ENCODE measurements at regions not wholly inside any gene's neighbourhood (a gene's known extent, or its start where the extent isn't known, plus 50 kb on each side); places are given as distances from the start of the nearest gene placed in this dataset.

DNA sequence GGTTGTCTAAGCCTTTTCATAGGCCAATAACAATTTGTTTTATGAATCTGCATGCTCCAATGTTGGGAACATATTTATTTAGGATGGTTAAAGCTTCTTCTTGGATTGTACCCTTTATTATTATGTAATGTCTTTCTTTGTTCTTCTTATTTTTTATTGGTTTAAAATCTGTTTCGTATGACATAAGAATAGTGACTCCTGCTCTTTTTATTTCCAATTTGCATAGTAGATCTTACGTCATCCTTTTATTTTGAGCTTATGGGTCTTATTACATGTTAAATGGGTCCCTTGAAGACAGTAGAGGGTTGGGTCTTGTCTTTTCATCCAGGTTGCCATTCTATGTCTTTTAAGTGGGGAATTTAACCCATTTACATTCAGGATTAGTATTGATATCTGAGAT, 561.9 kb upstream of the GHITM start:
- no peak for DNase-seq (ENCODE audit: extremely low spot score)
- CTCF ChIA-PET: interaction anchor here (0.8 kb wide), 1 partner anchor 10 kb away, joined by 4 read pairs; no protein-coding TSS in a partner anchor
- POLR2A ChIA-PET: no interaction called here
- no peak for TF ChIP-seq CTCF (IDR thresholded peaks at IDR 0.05; ENCODE audit: control extremely low read depth, extremely low read depth, low read depth, missing control alignments)

DNA sequence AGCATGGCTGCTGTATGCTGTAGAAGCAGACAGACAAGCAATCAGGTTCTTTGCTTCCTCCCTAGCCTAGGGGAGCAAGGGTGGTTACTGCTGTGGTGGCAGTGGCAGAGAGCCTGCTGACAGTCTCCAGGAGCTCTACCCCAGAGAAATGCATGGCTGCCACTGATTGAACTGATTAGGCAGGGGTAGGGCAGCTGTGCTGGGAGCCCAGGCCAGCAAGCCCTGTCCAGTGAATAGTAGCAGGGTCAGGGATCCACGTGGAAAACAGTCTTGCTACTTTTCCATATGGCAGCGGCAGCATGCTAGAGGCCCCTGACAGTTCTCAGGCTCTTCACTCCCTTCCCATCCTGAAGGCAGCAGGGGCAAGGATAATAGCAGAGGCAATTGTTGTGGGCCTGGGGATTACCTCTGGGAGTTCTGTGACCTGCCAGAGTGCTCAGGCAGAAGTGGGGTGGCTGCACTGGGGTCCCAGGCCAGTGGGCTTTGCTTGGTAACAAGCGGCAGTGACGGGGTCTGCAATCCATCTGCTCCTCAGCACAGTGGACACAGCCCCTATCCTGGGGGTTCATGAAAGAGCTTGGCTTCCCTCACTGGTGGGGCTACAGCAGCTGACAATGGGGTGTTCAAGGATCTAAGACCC, 558.8 kb upstream of the GHITM start:
- ChIA-PET CTCF (interaction anchor here (1.3 to 1.4 kb wide), 2 partner anchors 18 to 21 kb away, joined by 3 read pairs; no protein-coding TSS in a partner anchor), POLR2A (interaction anchor here (0.6 kb wide), 1 partner anchor 101 kb away, joined by 3 read pairs; no protein-coding TSS in a partner anchor)
- DNase-seq (ENCODE audit: extremely low spot score): no peak
- TF ChIP-seq CTCF (IDR thresholded peaks at IDR 0.05; ENCODE audit: control extremely low read depth, extremely low read depth, low read depth, missing control alignments): no peak

- CTCF ChIA-PET: no interaction called here
- DNase-seq (ENCODE audit: extremely low spot score): no peak
- TF ChIP-seq CTCF (IDR thresholded peaks at IDR 0.05; ENCODE audit: control extremely low read depth, extremely low read depth, low read depth, missing control alignments): no peak
- POLR2A ChIA-PET: no interaction called here
Observed at GRCh38 chr10:83582407-83583095, 556.8 kb upstream of the GHITM start.

- POLR2A ChIA-PET: no interaction called here
Observed at GRCh38 chr10:83585686-83586085, 553.6 kb upstream of the GHITM start.

GRCh38 chr10:83592337-83592935, 546.9 kb upstream of the GHITM start:
- POLR2A ChIA-PET: no interaction called here
- TF ChIP-seq CTCF (IDR thresholded peaks at IDR 0.05; ENCODE audit: control extremely low read depth, extremely low read depth, low read depth, missing control alignments): no peak
- CTCF ChIA-PET: no interaction called here
- DNase-seq (ENCODE audit: extremely low spot score): no peak

More at GRCh38 chr10:83585686-83586085, 553.6 kb upstream of the GHITM start:
- no peak for DNase-seq (ENCODE audit: extremely low spot score)
- CTCF ChIA-PET: no interaction called here
- no peak for TF ChIP-seq CTCF (IDR thresholded peaks at IDR 0.05; ENCODE audit: control extremely low read depth, extremely low read depth, low read depth, missing control alignments)

DNA sequence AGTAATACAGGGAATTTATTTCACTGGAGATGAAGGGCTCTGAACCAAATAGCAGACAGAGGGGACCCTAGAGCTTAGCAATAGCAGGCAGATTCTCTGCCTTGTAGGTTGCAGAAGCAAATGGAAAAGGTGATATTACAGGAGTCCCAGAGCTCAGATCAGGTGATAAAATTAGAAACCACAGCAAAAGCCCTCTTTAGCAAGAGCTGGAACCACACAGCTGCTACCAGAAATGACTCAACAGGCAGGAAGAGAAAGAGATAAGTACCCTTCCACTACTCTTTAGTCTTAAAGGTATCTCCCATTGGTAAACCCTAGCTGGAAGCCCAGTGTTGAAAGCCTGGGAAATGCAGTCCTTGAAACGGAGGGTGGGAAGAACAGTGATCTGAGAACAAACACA, 535.6 kb upstream of the GHITM start:
- ChIA-PET CTCF (interaction anchor here (1.2 to 1.9 kb wide), 7 partner anchors 8 to 63 kb away, joined by 3 to 6 read pairs (median 3); no protein-coding TSS in a partner anchor), POLR2A (interaction anchor here (0.6 to 1.0 kb wide), 2 partner anchors 64 to 65 kb away, joined by 3 read pairs; no protein-coding TSS in a partner anchor)
- DNase-seq (ENCODE audit: extremely low spot score): peak; percentile 17
- TF ChIP-seq CTCF (IDR thresholded peaks at IDR 0.05; ENCODE audit: control extremely low read depth, extremely low read depth, low read depth, missing control alignments): no peak

All from GM10248 (cell line).